T-cell (primary cell): ENCODE measurements at regions not wholly inside any gene's neighbourhood (a gene's known extent, or its start where the extent isn't known, plus 50 kb on each side); places are given as distances from the start of the nearest gene placed in this dataset.

Source experiments
- ATAC-seq, 4 experiments: fragments of 200-7000 bp in 3 of 4; fragments of 150-1000 bp in 1 of 4; cut with Tn5 transposase; replicated peaks in 1 of 4; 1 replicate in 3 of 4; 2 replicates in 1 of 4; pipeline ENCODE4 v1.10.0; 2021; ENCODE audit warnings: moderate library complexity in 3 of 4, mild to moderate bottlenecking in 2 of 4, moderate number of reproducible peaks in 1 of 4
- CTCF ChIA-PET, 2 donors: fragments of 300-600 bp; sonication (Branson Sonifier 250); formaldehyde crosslinking; loops; one replicate each; lab custom pipeline; 2022; ENCODE audit warnings: antibody characterized with exemption in 2 of 2; lab: Charles Lee
- POLR2A ChIA-PET, 2 donors: fragments of 300-600 bp; sonication (Branson Sonifier 250); formaldehyde crosslinking; loops; one replicate each; lab custom pipeline; 2022; ENCODE audit warnings: antibody characterized with exemption in 2 of 2; lab: Charles Lee
- DNase-seq, 35 experiments: peaks; one replicate each; pipeline versions ENCODE4 v3.0.0 to v3.0.0-alpha.2; 2013 to 2023
- H3K27ac ChIP-seq: one replicate; pipeline ENCODE4 v1.5.1; 2013; ENCODE audit warnings: low read length
- H3K27me3 ChIP-seq, 2 experiments: replicated peaks in 1 of 2; 1 replicate in 1 of 2; 2 replicates in 1 of 2; pipeline versions ENCODE4 v1.6.1 to v1.7.0; 2013; ENCODE audit warnings: low read length in 1 of 2, mixed read lengths in 1 of 2; ENCODE audit not compliant: control insufficient read depth in 2 of 2, insufficient read depth in 2 of 2; ENCODE audit errors: extremely low read depth in 1 of 2
- H3K36me3 ChIP-seq, 2 donors: 1 replicate in 1 of 2; 2 replicates in 1 of 2; pipeline versions ENCODE4 v1.6.1 to v1.7.0; 2013; ENCODE audit warnings: low read length in 1 of 2; ENCODE audit not compliant: control insufficient read depth in 2 of 2, insufficient read depth in 1 of 2; ENCODE audit errors: extremely low read depth in 1 of 2
- H3K4me1 ChIP-seq, 2 experiments: 1 replicate in 1 of 2; 2 replicates in 1 of 2; pipeline versions ENCODE4 v1.6.1 to v1.7.0; 2013; ENCODE audit warnings: low read length in 2 of 2, mixed read lengths in 1 of 2; ENCODE audit not compliant: insufficient read depth in 2 of 2, control insufficient read depth in 1 of 2; ENCODE audit errors: extremely low read depth in 1 of 2
- H3K4me3 ChIP-seq, 2 donors: 1 replicate in 1 of 2; 2 replicates in 1 of 2; pipeline versions ENCODE4 v1.5.1 to v1.7.0; 2013; ENCODE audit warnings: mild to moderate bottlenecking in 2 of 2, low read length in 1 of 2, moderate library complexity in 1 of 2; ENCODE audit not compliant: control insufficient read depth in 1 of 2; ENCODE audit errors: extremely low read depth in 1 of 2
- H3K9me3 ChIP-seq: 2 replicates; pipeline ENCODE4 v1.7.0; 2013
- H3K27ac Mint-ChIP-seq, 2 donors: one replicate each; pipeline ENCODE4 v1.8.0; 2020 to 2021; ENCODE audit warnings: mild to moderate bottlenecking in 2 of 2, mixed read lengths in 2 of 2
- H3K27me3 Mint-ChIP-seq, 2 donors: one replicate each; pipeline ENCODE4 v1.8.0; 2021 to 2022; ENCODE audit warnings: mixed read lengths in 2 of 2
- H3K36me3 Mint-ChIP-seq: one replicate; pipeline ENCODE4 v1.8.0; 2021; ENCODE audit warnings: mixed read lengths
- H3K4me1 Mint-ChIP-seq, 3 donors: one replicate each; pipeline ENCODE4 v1.8.0; 2020 to 2022; ENCODE audit warnings: mixed read lengths in 3 of 3, mild to moderate bottlenecking in 1 of 3
- H3K4me3 Mint-ChIP-seq, 3 donors: one replicate each; pipeline ENCODE4 v1.8.0; 2020 to 2022; ENCODE audit warnings: mild to moderate bottlenecking in 3 of 3, mixed read lengths in 3 of 3, moderate library complexity in 3 of 3
- H3K9me3 Mint-ChIP-seq, 3 donors: one replicate each; pipeline ENCODE4 v1.8.0; 2020 to 2022; ENCODE audit warnings: mixed read lengths in 3 of 3
- WGBS: methylation state at CpG from one replicate; pipeline ENCODE4 v1.1.5; 2013; ENCODE audit warnings: missing lambda C conversion rate; ENCODE audit not compliant: insufficient coverage; 5-methylcytosine and 5-hydroxymethylcytosine counted together

DNA sequence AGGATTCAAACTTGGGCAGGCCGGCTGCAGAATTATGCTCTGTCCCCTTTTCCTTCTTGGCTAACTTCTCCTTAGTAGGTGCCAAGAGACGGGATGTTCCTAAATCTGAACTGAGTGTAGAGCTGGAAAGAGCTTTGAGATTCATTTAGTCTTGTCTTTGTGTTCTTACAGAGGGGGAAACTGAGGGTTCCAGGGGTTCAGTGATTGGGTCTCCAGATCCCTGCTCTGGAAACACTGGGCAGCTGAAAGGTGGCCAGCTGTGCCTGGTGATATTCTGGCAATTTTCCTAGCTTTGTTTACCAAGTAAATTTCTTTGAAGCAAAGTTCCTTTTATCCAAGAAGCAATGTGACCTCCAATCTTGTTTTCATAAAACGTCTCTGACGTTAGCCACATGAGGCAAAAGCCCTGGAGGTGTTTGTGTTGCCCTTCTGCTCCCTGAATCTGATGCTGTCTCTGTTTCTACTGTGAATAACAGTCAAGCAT lies 288.7 kb downstream of the ZSWIM6 start:
- Mint-ChIP-seq H3K4me1 (peaks cover 0 to 7% (median 5%) of the 10 kb centered on the region in 3 donors), H3K36me3 (no peaks in the 10 kb centered on the region), H3K4me3 (no peak overlapping the region), H3K27me3 (peaks cover 7 to 35% of the 10 kb centered on the region in 2 donors), H3K27ac (no peak overlapping the region), H3K9me3 (no peaks in the 10 kb centered on the region)
- H3K9me3 ChIP-seq: no peaks in the 10 kb centered on the region
- WGBS: 100% methylated on average over 1 of the region's 4 CpGs
- ChIA-PET POLR2A (interaction anchor here in 1 of 2 donors (0.6 kb wide), 1 partner anchor 443 kb away, joined by 3 read pairs; no protein-coding TSS in a partner anchor), CTCF (no interaction called here)
- H3K27ac ChIP-seq: no peak overlapping the region
- ATAC-seq (no peak), DNase-seq (no peak)
- H3K4me3 ChIP-seq: no peak overlapping the region
- peaks cover 0 to 4% of the 10 kb centered on the region in 2 experiments for H3K4me1 ChIP-seq
- peaks cover 0 to 20% of the 10 kb centered on the region in 2 experiments for H3K27me3 ChIP-seq
- H3K36me3 ChIP-seq: no peaks in the 10 kb centered on the region

DNA sequence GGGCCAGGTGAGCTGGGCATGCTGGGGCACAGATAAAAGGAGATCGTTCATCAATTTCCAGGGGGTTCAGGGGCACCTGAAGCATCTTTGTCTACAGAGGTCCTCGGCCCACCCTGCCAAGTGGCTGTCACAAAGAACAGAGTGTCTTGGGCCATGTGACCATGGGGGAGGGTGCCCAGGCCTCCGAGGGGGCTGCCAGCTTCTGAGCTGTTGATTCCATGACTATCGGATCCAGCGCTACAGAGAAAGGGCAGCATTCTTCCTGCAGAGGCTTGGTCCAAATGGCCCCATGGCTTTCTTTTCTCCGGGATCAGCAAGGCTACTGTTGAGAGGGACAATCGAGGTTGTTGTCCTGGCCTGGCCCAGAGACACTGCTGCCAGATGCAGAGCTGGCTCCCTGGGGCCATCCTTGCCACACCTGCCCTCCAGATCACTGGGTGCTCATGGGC lies 289.2 kb downstream of the ZSWIM6 start:
- H3K4me3 Mint-ChIP-seq: no peak overlapping the region
- H3K36me3 ChIP-seq: no peaks in the 10 kb centered on the region
- no peak for DNase-seq

DNA sequence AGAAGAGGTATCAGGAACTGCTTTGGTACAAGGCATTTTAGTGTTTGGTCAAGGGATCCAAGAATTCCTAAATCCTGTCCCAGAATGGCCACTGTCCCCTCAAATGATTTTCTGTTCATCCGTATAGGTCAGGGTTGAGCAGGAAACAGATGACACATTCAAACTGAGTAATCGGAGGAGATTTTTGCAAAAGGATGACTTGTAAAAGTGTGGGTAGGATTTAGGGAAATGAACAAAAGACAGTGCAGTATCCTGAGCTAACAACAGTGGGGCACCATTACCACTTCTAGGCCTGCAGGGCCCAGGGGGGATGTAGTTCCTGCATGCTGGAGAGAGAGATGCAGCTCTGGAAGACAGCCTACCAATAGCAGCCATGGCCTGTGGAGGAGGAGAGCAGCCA lies 290.1 kb downstream of the ZSWIM6 start:
- H3K27me3 ChIP-seq: peaks cover 0 to 32% of the 10 kb centered on the region in 2 experiments
- DNase-seq (no peak), ATAC-seq (no peak)
- ChIA-PET POLR2A (no interaction called here), CTCF (no interaction called here)
- Mint-ChIP-seq H3K27ac (no peak overlapping the region), H3K27me3 (peaks cover 3 to 41% of the 10 kb centered on the region in 2 donors), H3K9me3 (no peaks in the 10 kb centered on the region), H3K4me1 (peaks cover 0 to 13% (median 12%) of the 10 kb centered on the region in 3 donors), H3K4me3 (no peak overlapping the region), H3K36me3 (no peaks in the 10 kb centered on the region)
- H3K27ac ChIP-seq: no peak overlapping the region
- WGBS: 96% methylated on average over 2 of the region's 2 CpGs
- H3K4me1 ChIP-seq: peaks cover 0 to 16% of the 10 kb centered on the region in 2 experiments
- H3K9me3 ChIP-seq: no peaks in the 10 kb centered on the region
- H3K36me3 ChIP-seq: no peaks in the 10 kb centered on the region
- H3K4me3 ChIP-seq: no peak overlapping the region

More for the DNA sequence above, 289.2 kb downstream of the ZSWIM6 start:
- Histone ChIP-seq H3K9me3 (no peaks in the 10 kb centered on the region), H3K4me1 (peaks cover 0 to 9% of the 10 kb centered on the region in 2 experiments), H3K4me3 (no peak overlapping the region), H3K27me3 (peaks cover 0 to 24% of the 10 kb centered on the region in 2 experiments), H3K27ac (no peak overlapping the region)
- Mint-ChIP-seq H3K27ac (no peak overlapping the region), H3K36me3 (no peaks in the 10 kb centered on the region), H3K4me1 (peaks cover 0 to 7% (median 5%) of the 10 kb centered on the region in 3 donors), H3K9me3 (no peaks in the 10 kb centered on the region), H3K27me3 (peaks cover 5 to 34% of the 10 kb centered on the region in 2 donors)
- WGBS: 81% methylated on average over 7 of the region's 7 CpGs
- ATAC-seq: peak in 1 of 4 experiments; percentile 18
- POLR2A ChIA-PET: interaction anchor here in 1 of 2 donors (0.6 kb wide), 1 partner anchor 443 kb away, joined by 3 read pairs; no protein-coding TSS in a partner anchor
- CTCF ChIA-PET: no interaction called here

DNA sequence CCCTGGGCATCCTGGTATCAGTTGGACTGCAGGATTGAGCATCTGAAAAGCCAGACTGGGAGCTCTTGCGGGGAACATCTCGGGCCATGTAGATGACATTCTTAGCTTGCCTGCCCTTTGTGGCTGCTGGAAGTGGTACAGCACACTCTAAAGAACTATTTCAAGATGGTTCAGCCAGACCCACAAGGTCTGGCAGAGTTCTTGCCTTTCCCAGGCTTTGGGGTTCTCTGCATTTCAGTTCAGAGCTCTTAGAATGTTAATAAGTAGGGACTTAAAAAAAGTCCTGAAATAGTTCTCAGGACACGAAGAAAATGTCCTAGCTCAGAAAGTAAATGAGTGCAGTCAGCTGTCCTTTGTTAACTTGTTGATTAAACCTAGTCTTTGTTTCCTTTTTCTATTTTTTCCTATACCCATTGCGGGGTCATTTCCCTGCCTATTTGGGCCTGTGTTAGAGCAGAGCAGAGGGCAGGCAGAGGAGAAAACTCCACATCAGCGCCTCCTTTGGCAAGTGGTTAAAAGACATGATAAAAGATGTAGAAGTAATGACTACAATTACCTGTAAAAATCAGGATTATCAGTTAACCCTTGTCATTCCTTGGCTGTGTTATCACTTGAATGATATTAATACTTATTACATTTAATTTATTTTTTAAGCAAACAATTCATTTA lies 291.5 kb downstream of the ZSWIM6 start:
- no peaks in the 10 kb centered on the region for H3K36me3 ChIP-seq
- Mint-ChIP-seq H3K9me3 (no peaks in the 10 kb centered on the region), H3K27me3 (peaks cover 14 to 50% of the 10 kb centered on the region in 2 donors), H3K27ac (no peak overlapping the region), H3K4me1 (peaks cover 0 to 16% (median 13%) of the 10 kb centered on the region in 3 donors), H3K4me3 (no peak overlapping the region), H3K36me3 (no peaks in the 10 kb centered on the region)
- 39% methylated on average over 2 of the region's 5 CpGs for WGBS
- no peak overlapping the region for H3K4me3 ChIP-seq
- DNase-seq (no peak), ATAC-seq (no peak)
- H3K27me3 ChIP-seq: peaks cover 0 to 32% of the 10 kb centered on the region in 2 experiments
- no peak overlapping the region for H3K27ac ChIP-seq
- ChIA-PET POLR2A (no interaction called here), CTCF (no interaction called here)
- peaks cover 0 to 16% of the 10 kb centered on the region in 2 experiments for H3K4me1 ChIP-seq
- no peaks in the 10 kb centered on the region for H3K9me3 ChIP-seq

DNA sequence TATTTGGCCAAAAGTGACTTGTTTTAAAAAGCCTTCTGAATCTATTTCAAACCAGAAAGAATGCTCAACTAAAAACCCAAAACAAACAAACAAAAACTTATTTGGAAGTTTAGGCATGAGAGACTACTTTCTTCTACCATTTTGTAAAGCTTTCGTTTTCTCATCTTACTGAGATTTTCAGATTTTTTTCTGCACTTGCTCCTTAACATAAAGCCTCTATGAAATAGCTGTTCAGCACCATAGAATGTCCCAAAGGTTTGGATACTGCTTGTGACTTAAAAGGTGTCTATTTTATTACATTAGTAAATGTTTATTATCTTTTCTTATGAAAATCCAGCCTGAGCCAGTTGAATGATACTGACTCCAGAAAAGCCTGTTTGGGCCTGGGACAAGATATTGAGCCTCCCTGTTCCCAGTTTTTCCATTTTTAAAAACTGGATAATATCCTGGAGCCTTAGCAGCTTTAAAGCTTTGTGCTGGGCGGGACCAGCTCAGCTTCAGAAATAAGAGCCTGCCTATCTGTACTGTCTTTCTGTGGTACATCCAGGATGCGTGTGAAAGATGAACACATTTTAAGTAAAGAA lies 292.6 kb downstream of the ZSWIM6 start:
- peak overlapping the region in 2 of 3 donors; percentile 53 to 69 for H3K4me3 Mint-ChIP-seq
- no peak overlapping the region for H3K27ac Mint-ChIP-seq
- H3K4me3 ChIP-seq: no peak overlapping the region
- ATAC-seq: no peak
- H3K27ac ChIP-seq: no peak overlapping the region
- CTCF ChIA-PET: interaction anchor here in 1 of 2 donors (0.5 kb wide), 1 partner anchor 1373 kb away, joined by 4 read pairs; no protein-coding TSS in a partner anchor
- H3K4me1 Mint-ChIP-seq: peaks cover 0 to 16% (median 13%) of the 10 kb centered on the region in 3 donors
- H3K36me3 ChIP-seq: no peaks in the 10 kb centered on the region
- H3K27me3 Mint-ChIP-seq: peaks cover 15 to 55% of the 10 kb centered on the region in 2 donors
- POLR2A ChIA-PET: no interaction called here
- H3K9me3 ChIP-seq: no peaks in the 10 kb centered on the region
- 88% methylated on average over 1 of the region's 3 CpGs for WGBS
- H3K4me1 ChIP-seq: peaks cover 0 to 16% of the 10 kb centered on the region in 2 experiments
- peaks cover 0 to 5% (median 1%) of the 10 kb centered on the region in 3 donors for H3K9me3 Mint-ChIP-seq
- peaks cover 0 to 28% of the 10 kb centered on the region in 2 experiments for H3K27me3 ChIP-seq
- no peak for DNase-seq
- no peaks in the 10 kb centered on the region for H3K36me3 Mint-ChIP-seq

DNA sequence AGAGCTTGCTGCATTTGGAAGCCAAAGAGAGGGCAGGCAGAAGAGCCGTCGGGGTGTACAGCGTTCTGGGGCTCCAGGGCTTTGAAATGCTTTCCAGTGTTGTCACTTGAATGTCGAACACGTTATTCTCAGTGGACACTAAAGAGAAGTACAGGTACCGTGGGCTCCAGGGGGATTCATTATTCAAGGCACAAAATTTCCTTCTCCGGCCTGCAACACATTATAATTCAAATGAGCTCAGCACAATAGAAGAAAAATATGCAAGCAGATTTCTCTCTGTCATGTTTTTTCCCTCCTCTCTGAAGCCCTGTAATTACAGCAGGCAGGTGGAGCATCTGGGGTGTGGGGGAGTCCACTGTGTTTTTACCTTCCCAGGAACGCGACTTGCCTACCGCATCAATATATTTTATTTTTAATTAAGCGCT lies 293.1 kb downstream of the ZSWIM6 start:
- Histone ChIP-seq H3K36me3 (no peaks in the 10 kb centered on the region), H3K4me1 (peaks cover 0 to 16% of the 10 kb centered on the region in 2 experiments), H3K9me3 (no peaks in the 10 kb centered on the region), H3K27ac (no peak overlapping the region), H3K27me3 (peaks cover 0 to 25% of the 10 kb centered on the region in 2 experiments), H3K4me3 (peak overlapping the region in 1 of 2 donors; percentile 41)
- no peak overlapping the region for H3K27ac Mint-ChIP-seq
- CTCF ChIA-PET: interaction anchor here in 1 of 2 donors (0.5 kb wide), 1 partner anchor 1373 kb away, joined by 4 read pairs; no protein-coding TSS in a partner anchor
- peaks cover 0 to 16% (median 13%) of the 10 kb centered on the region in 3 donors for H3K4me1 Mint-ChIP-seq
- H3K36me3 Mint-ChIP-seq: no peaks in the 10 kb centered on the region
- 88% methylated on average over 7 of the region's 11 CpGs for WGBS
- peaks cover 0 to 5% (median 5%) of the 10 kb centered on the region in 3 donors for H3K9me3 Mint-ChIP-seq
- ATAC-seq (no peak), DNase-seq (no peak)
- H3K27me3 Mint-ChIP-seq: peaks cover 17 to 57% of the 10 kb centered on the region in 2 donors
- peak overlapping the region; percentile 14 to 69 (median 53) for H3K4me3 Mint-ChIP-seq
- POLR2A ChIA-PET: no interaction called here
